HG03354 (cell line): ENCODE measurements at regions not wholly inside any gene's neighbourhood (a gene's known extent, or its start where the extent isn't known, plus 50 kb on each side); places are given as distances from the start of the nearest gene placed in this dataset.
"Not testable (repeated sequence)": the region's sequence is repeated elsewhere in the genome, so short reads cannot be mapped to it uniquely, and the experiment has no call there.

ENCODE experiments used
- ATAC-seq: cut with Tn5 transposase; IDR thresholded peaks from one replicate; pipeline ENCODE4 v1.9.1; 2021; ENCODE audit warnings: mild to moderate bottlenecking; ENCODE audit not compliant: unreplicated experiment, poor library complexity, severe bottlenecking

- no peak for ATAC-seq
Measured at GRCh38 chr18:28511413-28511821, 334.5 kb upstream of the CDH2 start.

- no peak for ATAC-seq
Measured at GRCh38 chr18:28510210-28510609, 333.3 kb upstream of the CDH2 start.

- no peak for ATAC-seq
Measured at GRCh38 chr18:28504066-28504465, 327.1 kb upstream of the CDH2 start.

GRCh38 chr18:28494151-28494550 lies 317.2 kb upstream of the CDH2 start:
- ATAC-seq, result no peak

GRCh38 chr18:28485918-28486317 lies 309.0 kb upstream of the CDH2 start:
- ATAC-seq, result no peak

GRCh38 chr18:28485210-28485801 lies 308.4 kb upstream of the CDH2 start:
- no peak for ATAC-seq

- no peak for ATAC-seq
Measured at GRCh38 chr18:28478531-28478930, 301.6 kb upstream of the CDH2 start.

DNA sequence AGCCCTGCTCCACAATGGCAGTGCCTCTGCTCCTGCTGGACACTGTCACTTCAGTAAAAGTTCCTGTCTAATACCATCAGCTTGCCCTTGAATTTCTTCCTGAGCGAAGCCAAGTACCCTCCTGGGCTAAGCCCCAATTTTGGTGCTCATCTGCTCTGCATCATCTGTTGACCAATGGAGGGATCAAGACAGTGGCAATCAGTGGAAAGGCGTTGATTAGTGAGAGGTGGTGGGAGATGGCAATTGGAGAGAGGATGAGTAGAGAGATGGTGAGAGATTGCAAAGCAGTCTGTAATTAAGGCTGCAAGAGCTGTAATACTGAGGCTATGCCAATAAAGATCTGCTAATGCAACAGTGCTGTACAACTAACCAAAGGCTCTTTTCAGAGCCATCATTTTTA lies 299.4 kb upstream of the CDH2 start:
- ATAC-seq, result no peak

DNA sequence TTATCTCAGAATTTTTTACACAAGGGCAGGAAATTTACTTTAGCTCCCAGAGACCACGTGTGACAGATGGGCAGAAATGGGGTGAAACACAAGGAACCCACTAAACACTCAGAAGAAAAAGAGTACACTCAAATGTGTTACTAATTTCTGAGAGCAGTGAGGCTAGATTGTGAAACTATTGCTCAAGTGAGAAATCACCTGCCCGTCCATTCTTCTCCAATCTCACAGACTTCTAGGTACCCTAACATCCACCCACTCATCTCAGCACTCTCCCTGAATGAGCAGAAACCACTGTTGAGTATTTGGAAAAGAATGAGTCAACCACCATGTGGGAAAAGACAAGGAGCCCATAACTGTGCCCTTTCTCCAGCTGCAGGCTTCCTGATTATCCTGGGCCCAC lies 293.0 kb upstream of the CDH2 start:
- ATAC-seq, result no peak

DNA sequence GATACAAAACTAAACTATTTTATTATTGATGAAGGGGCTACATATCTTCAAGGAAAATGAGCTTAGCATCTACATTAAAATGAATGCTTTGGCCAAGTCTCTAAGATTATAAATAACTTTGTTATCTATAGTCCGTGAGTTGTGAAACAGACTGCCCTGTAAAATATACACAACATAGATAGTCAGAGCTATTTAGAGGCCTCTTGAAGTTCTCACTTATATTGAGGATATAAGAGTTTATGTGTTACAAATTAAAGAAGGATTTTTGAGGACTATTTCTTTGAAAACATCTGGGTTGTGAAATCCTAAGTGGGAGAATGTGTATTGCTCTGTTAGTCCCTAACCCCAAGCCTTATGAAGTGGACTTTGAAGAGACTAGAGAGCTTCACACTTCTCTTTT lies 292.0 kb upstream of the CDH2 start:
- no peak for ATAC-seq

GRCh38 chr18:28466204-28466603 lies 289.3 kb upstream of the CDH2 start:
- ATAC-seq, result no peak

GRCh38 chr18:28459587-28459986 lies 282.7 kb upstream of the CDH2 start:
- no peak for ATAC-seq

DNA sequence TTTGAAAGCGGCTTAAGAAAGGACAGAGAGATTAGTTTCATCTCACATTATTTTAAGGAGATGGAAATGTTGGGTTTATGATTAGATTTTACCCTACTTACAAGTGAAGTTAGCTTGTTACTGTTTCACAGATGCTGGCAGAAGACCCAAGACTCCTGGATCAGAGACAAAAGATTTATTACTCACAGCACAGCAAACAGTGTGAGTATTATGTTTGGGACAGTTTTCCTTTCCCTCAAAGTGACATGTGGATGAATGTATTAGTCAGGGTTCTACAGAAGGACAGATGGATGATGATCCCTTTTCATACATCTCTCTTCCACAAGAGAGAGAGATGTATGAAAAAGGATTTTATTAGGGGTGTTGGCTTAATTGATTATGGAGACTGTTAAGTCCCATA lies 281.8 kb upstream of the CDH2 start:
- no peak for ATAC-seq

DNA sequence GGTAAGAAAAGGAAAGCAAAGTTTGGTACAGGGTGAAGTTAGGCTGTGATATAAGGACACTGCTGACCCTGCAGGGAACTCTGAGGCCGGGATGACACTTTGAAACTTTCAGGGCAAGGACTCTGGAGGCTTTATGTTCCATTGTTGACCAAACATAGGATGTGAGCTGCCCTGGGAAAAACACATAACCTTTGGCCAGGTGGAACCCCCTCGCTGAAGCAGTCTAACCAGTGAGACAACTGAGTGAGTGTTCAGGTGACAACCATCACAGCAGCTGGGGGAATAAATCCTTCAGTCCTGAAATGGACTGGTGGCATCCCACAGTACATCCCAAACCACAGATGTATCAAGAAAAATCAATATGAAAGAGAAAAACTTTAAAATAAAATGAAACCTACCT lies 280.9 kb upstream of the CDH2 start:
- ATAC-seq, result no peak

GRCh38 chr18:28455971-28456370 lies 279.0 kb upstream of the CDH2 start:
- no peak for ATAC-seq

DNA sequence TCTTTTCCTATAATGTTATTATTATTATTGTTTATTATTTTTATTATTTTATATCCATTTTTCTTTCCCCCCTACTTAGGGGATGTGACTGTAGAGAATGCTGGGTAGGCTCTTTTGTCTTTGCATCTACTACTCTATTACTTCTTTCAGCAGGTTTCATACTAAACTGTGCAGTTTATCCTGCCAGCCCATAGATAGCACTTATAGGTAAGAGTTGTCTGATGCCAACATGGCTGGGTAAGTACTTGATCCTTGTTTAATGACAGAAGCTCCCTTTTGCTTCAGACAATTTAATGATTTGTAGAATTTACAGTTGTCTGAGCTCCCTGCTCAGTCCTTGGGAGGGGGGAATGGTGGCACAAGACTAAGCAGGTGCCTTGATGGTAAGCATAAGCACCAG lies 262.9 kb upstream of the CDH2 start:
- ATAC-seq, result no peak

GRCh38 chr18:28438381-28438780 lies 261.5 kb upstream of the CDH2 start:
- ATAC-seq, result no peak

DNA sequence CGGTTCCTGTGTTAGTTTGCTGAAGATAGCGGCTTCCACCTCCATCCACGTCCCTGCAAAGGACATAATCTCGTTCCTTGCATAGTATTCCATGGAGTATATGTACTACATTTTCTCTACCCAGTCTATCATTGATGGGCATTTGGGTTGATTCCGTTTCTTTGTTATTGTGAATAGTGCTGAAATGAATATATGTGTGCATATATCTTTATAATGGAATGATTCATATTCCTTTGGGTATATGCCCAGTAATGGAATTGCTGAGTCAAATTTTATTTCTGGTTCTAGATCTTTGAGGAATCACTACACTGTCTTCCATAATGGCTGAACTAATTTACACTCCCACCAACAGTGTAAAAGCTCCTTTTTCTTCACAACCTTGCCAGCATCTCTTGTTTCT lies 255.4 kb upstream of the CDH2 start:
- ATAC-seq, result no peak

- no peak for ATAC-seq
Measured at GRCh38 chr18:28425886-28426285, 249.0 kb upstream of the CDH2 start.

GRCh38 chr18:28422577-28422976 lies 245.6 kb upstream of the CDH2 start:
- ATAC-seq, result no peak

- ATAC-seq, result not testable (repeated sequence)
Measured at GRCh38 chr18:28421950-28422349, 245.0 kb upstream of the CDH2 start.

- ATAC-seq, result no peak
Measured at GRCh38 chr18:28412521-28412920, 235.6 kb upstream of the CDH2 start.
